ENCODE measurements at regions not wholly inside any gene's neighbourhood (a gene's known extent, or its start where the extent isn't known, plus 50 kb on each side); places are given as distances from the start of the nearest gene placed in this dataset.

DNA sequence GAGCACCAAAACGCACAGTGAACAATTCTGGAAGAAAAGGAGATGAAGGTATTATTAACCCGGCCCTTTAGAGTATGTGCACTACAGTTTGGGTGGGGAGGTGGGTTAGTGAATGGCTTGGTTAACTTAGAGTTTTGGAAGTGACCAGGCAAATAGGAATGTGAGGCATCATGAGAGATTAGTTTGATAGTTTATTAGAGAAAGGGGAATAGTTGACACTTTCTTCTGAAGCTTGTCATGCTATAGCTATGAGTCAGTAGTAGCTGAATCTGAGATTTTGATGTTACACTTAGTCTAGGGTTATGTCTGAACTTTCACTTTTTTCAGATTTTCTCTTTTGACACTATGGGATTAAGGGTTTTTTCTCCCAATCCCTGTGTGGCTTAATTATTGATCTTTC, 567.2 kb downstream of the SNAPC1 start:
- Mint-ChIP-seq H3K27me3 (ENCODE audit: low read depth, poor library complexity) (no peaks in the 10 kb centered on the region), H3K4me3 (no peak overlapping the region), H3K9me3 (peaks cover 29% of the 10 kb centered on the region), H3K27ac (no peak overlapping the region), H3K36me3 (ENCODE audit: low read depth) (no peaks in the 10 kb centered on the region), H3K4me1 (no peaks in the 10 kb centered on the region)
- TF ChIP-seq, protein P1, sequence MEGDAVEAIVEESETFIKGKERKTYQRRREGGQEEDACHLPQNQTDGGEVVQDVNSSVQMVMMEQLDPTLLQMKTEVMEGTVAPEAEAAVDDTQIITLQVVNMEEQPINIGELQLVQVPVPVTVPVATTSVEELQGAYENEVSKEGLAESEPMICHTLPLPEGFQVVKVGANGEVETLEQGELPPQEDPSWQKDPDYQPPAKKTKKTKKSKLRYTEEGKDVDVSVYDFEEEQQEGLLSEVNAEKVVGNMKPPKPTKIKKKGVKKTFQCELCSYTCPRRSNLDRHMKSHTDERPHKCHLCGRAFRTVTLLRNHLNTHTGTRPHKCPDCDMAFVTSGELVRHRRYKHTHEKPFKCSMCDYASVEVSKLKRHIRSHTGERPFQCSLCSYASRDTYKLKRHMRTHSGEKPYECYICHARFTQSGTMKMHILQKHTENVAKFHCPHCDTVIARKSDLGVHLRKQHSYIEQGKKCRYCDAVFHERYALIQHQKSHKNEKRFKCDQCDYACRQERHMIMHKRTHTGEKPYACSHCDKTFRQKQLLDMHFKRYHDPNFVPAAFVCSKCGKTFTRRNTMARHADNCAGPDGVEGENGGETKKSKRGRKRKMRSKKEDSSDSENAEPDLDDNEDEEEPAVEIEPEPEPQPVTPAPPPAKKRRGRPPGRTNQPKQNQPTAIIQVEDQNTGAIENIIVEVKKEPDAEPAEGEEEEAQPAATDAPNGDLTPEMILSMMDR (IDR thresholded peaks at IDR 0.05): no peak
- DNase-seq: no peak

DNA sequence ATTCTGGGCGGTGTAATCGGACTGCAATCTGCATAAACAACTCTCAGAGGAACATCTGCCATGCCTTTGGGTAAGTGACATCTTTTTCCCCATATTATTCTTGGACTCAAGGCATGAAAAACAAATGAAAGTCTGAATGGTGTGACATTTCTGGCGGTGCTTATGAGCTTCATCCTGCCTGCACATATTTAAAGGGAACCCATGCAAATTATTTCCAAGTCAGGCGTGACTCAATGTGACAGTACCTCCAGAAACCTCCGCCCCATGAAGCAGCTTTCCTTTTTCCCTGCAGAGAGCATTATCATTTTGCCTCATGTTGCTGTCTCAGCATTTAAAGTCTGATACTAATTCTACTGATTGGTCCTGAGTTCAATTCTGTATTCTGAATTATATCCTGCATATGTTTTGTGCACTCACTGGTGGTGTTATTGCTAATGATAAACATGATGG, 585.4 kb downstream of the SNAPC1 start:
- no peaks in the 10 kb centered on the region for H3K4me1 Mint-ChIP-seq
- H3K27ac Mint-ChIP-seq: no peak overlapping the region
- H3K9me3 Mint-ChIP-seq: peaks cover 14% of the 10 kb centered on the region
- TF ChIP-seq, protein P1 (IDR thresholded peaks at IDR 0.05): no peak
- H3K36me3 Mint-ChIP-seq (ENCODE audit: low read depth): peaks cover 6% of the 10 kb centered on the region
- no peaks in the 10 kb centered on the region for H3K27me3 Mint-ChIP-seq (ENCODE audit: low read depth, poor library complexity)
- no peak overlapping the region for H3K4me3 Mint-ChIP-seq
- no peak for DNase-seq

DNA sequence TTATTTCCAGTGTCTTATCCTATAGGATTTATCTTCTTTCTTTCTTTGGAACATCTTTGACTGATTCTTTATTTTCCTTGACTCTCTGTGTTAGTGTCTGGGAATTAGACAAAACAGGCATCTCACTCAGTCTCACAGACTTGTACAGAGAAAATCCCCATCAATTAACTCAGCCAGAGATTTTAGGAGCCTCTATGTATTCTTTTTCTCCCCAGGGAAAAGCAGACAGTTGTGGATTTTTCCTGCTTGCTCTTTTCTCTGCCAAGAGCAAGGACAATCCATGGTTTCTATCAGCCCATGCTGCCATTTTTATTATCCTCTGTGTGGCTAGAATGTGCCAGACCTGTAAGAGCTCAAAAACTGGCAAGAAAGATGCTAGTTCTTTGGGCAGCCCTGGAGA, 595.1 kb downstream of the SNAPC1 start:
- TF ChIP-seq, protein P1 (IDR thresholded peaks at IDR 0.05): no peak
- DNase-seq: no peak
- H3K27me3 Mint-ChIP-seq (ENCODE audit: low read depth, poor library complexity): no peaks in the 10 kb centered on the region
- H3K4me1 Mint-ChIP-seq: no peaks in the 10 kb centered on the region
- H3K9me3 Mint-ChIP-seq: peaks cover 47% of the 10 kb centered on the region
- H3K27ac Mint-ChIP-seq: no peak overlapping the region
- peaks cover 11% of the 10 kb centered on the region for H3K36me3 Mint-ChIP-seq (ENCODE audit: low read depth)
- H3K4me3 Mint-ChIP-seq: no peak overlapping the region

DNA sequence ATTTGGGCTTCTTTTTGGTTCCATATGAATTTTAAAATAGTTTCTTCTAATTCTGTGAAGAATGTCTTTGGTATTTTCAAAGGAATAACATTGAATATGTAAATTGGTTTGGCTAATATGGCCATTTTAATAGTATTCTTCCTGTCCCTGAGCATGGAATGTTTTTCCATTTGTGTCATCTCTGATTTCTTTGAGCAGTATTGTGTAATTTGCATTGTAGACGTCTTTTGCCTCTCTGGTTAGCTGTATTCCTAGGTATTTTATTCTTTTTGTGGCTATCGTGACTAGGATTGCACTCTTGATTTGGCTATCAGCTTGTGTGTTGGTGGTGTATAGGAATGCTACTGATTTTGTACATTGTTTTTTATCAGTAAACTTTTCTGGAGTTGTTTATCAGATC, 601.9 kb downstream of the SNAPC1 start:
- Mint-ChIP-seq H3K36me3 (ENCODE audit: low read depth) (no peaks in the 10 kb centered on the region), H3K4me1 (no peaks in the 10 kb centered on the region), H3K4me3 (no peak overlapping the region), H3K27ac (no peak overlapping the region), H3K27me3 (ENCODE audit: low read depth, poor library complexity) (no peaks in the 10 kb centered on the region), H3K9me3 (peaks cover 4% of the 10 kb centered on the region)
- TF ChIP-seq, protein P1 (IDR thresholded peaks at IDR 0.05): no peak
- DNase-seq: no peak

DNA sequence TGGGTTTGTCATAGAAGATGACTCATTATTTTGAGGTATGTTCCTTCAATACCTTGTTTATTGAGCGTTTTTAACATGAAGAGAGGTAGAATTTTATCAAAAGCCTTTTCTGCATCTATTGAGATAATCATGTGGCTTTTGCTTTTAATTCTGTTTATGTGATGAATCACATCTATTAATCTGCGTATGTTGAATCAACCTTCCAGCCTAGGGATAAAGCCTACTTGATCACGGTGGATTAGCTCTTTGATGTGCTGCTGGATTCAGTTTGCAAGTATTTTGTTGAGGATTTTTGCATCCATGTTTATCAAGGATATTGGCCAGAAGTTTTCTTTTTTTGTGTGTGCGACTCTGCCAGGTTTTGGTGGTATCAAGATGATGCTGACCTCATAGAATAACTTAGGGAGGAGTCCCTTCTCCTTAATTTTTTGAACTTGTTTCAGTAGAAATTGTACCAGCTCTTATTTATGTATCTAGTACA, 602.6 kb downstream of the SNAPC1 start:
- no peak for DNase-seq
- Mint-ChIP-seq H3K4me3 (no peak overlapping the region), H3K36me3 (ENCODE audit: low read depth) (no peaks in the 10 kb centered on the region), H3K9me3 (peaks cover 4% of the 10 kb centered on the region), H3K4me1 (no peaks in the 10 kb centered on the region), H3K27me3 (ENCODE audit: low read depth, poor library complexity) (no peaks in the 10 kb centered on the region), H3K27ac (no peak overlapping the region)
- TF ChIP-seq, protein P1 (IDR thresholded peaks at IDR 0.05): no peak

DNA sequence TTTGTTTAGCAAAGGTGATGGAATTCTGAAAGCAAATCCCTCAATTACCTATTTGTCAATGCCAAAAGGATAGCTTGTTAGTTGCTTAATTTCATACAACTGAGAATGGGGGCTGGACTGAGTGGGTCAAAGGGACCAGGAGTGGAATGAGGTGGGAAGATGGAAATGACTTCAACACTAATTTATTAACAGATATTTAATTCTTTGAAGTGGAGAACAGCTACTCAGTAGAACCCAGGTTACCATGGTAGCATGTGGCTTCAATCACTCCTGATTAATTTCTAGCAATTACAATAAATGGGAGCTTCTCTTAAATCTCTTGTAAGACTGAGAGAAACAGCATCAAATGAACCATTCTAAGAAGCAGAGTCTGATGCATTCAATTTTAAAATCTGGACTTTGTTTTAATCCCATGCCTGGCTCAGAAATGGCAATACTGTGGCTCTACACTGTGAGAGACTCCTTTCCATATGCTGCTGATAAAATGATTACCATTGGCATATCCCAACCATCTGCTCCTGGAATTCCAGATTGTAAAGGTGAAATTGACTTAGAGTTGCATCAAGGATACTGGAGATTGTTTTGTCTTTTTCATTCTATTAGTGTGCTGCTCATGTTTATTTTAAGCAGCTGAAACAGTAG, 607.8 kb downstream of the SNAPC1 start:
- no peak overlapping the region for H3K27ac Mint-ChIP-seq

More for the DNA sequence above, 607.8 kb downstream of the SNAPC1 start:
- Mint-ChIP-seq H3K4me1 (peaks cover 8% of the 10 kb centered on the region), H3K9me3 (peaks cover 4% of the 10 kb centered on the region), H3K27me3 (ENCODE audit: low read depth, poor library complexity) (no peaks in the 10 kb centered on the region), H3K36me3 (ENCODE audit: low read depth) (no peaks in the 10 kb centered on the region), H3K4me3 (no peak overlapping the region)
- TF ChIP-seq, protein P1 (IDR thresholded peaks at IDR 0.05): no peak
- DNase-seq: no peak
